ENCODE measurements at regions not wholly inside any gene's neighbourhood (a gene's known extent, or its start where the extent isn't known, plus 50 kb on each side); places are given as distances from the start of the nearest gene placed in this dataset.
A peak's percentile ranks its signal among the peaks of the same experiment; 100 is the strongest.

GRCh38 chr12:91356405-91356804 lies 173.8 kb upstream of the DCN start:
- TF ChIP-seq CTCF (IDR thresholded peaks at IDR 0.05; ENCODE audit: extremely low read depth, missing control alignments) = no peak
- no peak for DNase-seq (ENCODE audit: low spot score)

GRCh38 chr12:91355150-91356006 lies 172.8 kb upstream of the DCN start:
- peak; percentile 38 for DNase-seq (ENCODE audit: low spot score)
- TF ChIP-seq CTCF (IDR thresholded peaks at IDR 0.05; ENCODE audit: extremely low read depth, missing control alignments) = peak; percentile 61

- DNase-seq (ENCODE audit: low spot score) = no peak
- no peak for TF ChIP-seq CTCF (IDR thresholded peaks at IDR 0.05; ENCODE audit: extremely low read depth, missing control alignments)
Measured at GRCh38 chr12:91353266-91353665, 170.6 kb upstream of the DCN start.

- no peak for TF ChIP-seq CTCF (IDR thresholded peaks at IDR 0.05; ENCODE audit: extremely low read depth, missing control alignments)
- no peak for DNase-seq (ENCODE audit: low spot score)
Measured at GRCh38 chr12:91349476-91349875, 166.9 kb upstream of the DCN start.

- DNase-seq (ENCODE audit: low spot score) = no peak
- TF ChIP-seq CTCF (IDR thresholded peaks at IDR 0.05; ENCODE audit: extremely low read depth, missing control alignments) = no peak
Measured at GRCh38 chr12:91347481-91348214, 165.0 kb upstream of the DCN start.

- no peak for DNase-seq (ENCODE audit: low spot score)
- no peak for TF ChIP-seq CTCF (IDR thresholded peaks at IDR 0.05; ENCODE audit: extremely low read depth, missing control alignments)
Measured at GRCh38 chr12:91346827-91347226, 164.2 kb upstream of the DCN start.

GRCh38 chr12:91344408-91344807 lies 161.8 kb upstream of the DCN start:
- no peak for TF ChIP-seq CTCF (IDR thresholded peaks at IDR 0.05; ENCODE audit: extremely low read depth, missing control alignments)
- no peak for DNase-seq (ENCODE audit: low spot score)
